A673 (cell line): ENCODE measurements at regions not wholly inside any gene's neighbourhood (a gene's known extent, or its start where the extent isn't known, plus 50 kb on each side); places are given as distances from the start of the nearest gene placed in this dataset.

Experiments used
- EZH2 ChIP-seq: fragments of 200-600 bp; sonication (generic); IDR thresholded peaks from 2 replicates; pipeline ENCODE4 v1.6.1; 2017; ENCODE audit warnings: borderline replicate concordance, low read depth, mild to moderate bottlenecking, mixed read lengths, antibody characterized with exemption, low read length; ENCODE audit not compliant: poor library complexity, severe bottlenecking
- TF ChIP-seq, protein P1 (sequence below): fragments of 300-800, 200-600 bp; sonication (generic); conservative IDR thresholded peaks from 2 replicates; pipeline ENCODE4 v1.5.1; 2017; ENCODE audit warnings: low read depth, mild to moderate bottlenecking, antibody characterized with exemption, low read length, moderate library complexity, mixed read lengths

DNA sequence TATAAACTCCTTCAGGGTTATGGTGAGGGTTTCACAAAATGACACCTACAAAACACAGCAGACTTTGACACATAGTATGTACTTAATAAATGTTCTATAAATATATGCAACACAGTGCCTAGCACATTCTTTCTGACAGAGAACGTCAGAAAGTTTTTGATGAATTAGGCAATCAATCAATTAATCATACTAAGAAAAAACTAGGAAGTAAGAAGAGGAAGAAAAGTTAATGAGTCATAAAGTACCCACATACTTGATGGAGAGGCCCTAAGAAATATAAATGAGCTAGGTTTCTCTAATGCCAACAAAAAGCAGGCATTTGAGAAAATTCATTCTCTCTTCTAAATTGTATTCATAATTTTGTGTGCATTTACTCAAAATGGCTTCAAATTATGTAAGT is 192.7 kb upstream of the VWC2 start:
- no peak for TF ChIP-seq EZH2
- TF ChIP-seq, protein P1, sequence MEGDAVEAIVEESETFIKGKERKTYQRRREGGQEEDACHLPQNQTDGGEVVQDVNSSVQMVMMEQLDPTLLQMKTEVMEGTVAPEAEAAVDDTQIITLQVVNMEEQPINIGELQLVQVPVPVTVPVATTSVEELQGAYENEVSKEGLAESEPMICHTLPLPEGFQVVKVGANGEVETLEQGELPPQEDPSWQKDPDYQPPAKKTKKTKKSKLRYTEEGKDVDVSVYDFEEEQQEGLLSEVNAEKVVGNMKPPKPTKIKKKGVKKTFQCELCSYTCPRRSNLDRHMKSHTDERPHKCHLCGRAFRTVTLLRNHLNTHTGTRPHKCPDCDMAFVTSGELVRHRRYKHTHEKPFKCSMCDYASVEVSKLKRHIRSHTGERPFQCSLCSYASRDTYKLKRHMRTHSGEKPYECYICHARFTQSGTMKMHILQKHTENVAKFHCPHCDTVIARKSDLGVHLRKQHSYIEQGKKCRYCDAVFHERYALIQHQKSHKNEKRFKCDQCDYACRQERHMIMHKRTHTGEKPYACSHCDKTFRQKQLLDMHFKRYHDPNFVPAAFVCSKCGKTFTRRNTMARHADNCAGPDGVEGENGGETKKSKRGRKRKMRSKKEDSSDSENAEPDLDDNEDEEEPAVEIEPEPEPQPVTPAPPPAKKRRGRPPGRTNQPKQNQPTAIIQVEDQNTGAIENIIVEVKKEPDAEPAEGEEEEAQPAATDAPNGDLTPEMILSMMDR = no peak
